ENCODE measurements at regions not wholly inside any gene's neighbourhood (a gene's known extent, or its start where the extent isn't known, plus 50 kb on each side); places are given as distances from the start of the nearest gene placed in this dataset.

GRCh38 chr11:11038782-11039181, 180.9 kb upstream of the ZBED5 start:
- DNase-seq = no peak

GRCh38 chr11:11038352-11038751, 180.5 kb upstream of the ZBED5 start:
- no peak for DNase-seq

- peak; percentile 48 for DNase-seq
These were observed 179.2 kb upstream of the ZBED5 start for GRCh38 chr11:11036848-11037732.

GRCh38 chr11:11036185-11036847, 178.5 kb upstream of the ZBED5 start:
- DNase-seq = no peak

DNA sequence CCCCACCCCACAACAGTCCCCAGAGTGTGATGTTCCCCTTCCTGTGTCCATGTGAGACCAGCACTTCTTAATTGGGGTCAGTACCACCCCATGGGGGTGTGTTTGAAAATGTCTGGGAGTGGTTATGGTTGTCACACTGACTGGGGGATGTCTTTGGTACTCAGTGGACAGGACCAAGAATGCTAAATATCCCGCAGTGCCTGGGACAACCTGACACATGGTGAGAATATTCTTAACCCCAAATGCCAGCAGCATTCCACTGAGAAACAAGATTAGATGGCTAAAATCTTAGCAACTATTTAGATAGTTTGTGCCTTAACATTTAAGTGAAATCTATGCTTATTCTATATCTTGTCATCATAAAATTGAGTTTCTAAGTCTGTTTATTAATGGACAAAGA, 177.5 kb upstream of the ZBED5 start:
- DNase-seq = no peak

GRCh38 chr11:11034476-11034875, 176.6 kb upstream of the ZBED5 start:
- no peak for DNase-seq

- DNase-seq = no peak
These were observed 174.2 kb upstream of the ZBED5 start for GRCh38 chr11:11032066-11032465.

GRCh38 chr11:11029027-11029426, 171.2 kb upstream of the ZBED5 start:
- DNase-seq = no peak

DNA sequence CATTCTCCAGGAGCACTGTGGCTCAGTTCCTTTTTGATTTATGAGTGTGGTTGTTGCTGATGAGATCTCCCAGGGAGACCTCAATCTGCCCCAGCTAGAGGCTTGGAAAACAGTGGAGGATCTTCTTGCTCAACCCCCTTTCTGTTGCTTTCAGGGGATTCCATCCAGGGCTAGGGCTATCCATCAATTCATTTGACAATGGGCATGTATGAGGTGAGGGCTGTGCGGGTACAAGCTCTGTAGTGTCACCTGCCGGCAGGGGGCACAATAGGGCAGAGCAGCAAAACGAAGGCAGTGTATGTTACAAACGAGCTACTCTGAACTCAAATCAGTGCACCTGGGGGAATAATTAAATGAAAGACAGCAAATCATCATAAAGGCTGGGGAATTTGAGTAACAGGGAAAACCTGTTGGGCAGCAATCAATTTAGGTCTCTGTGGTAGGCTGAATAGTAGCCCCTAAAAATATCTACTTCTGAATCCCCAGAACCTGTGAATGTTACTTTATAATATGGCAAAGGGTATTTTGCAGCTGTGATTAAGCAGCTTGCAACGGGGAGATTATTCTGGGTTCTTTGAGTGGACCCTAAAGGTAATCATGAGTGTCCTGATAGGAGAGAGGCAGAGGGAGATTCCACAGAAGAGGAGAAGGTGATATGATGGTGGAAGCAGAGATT, 170.3 kb upstream of the ZBED5 start:
- DNase-seq = peak; percentile 73

DNA sequence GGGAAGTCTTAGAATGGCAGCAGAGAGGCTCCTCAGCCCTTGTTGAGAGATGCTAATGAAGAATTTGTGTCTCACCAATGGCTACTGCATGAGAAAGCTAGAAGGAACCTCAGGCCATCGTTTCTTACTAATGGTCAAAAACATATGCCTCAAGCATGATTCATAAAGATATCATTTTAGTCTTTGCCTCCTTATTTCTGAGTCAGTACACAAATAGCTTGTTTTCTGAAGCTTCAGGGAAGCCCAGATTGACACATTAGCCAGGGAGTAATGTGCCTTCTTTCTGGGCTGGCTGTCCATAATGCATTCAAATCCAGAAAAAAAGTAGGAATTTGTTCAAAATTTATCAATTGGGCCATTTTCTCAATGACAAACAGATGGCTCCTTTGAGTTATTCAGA, 169.4 kb upstream of the ZBED5 start:
- no peak for DNase-seq

DNA sequence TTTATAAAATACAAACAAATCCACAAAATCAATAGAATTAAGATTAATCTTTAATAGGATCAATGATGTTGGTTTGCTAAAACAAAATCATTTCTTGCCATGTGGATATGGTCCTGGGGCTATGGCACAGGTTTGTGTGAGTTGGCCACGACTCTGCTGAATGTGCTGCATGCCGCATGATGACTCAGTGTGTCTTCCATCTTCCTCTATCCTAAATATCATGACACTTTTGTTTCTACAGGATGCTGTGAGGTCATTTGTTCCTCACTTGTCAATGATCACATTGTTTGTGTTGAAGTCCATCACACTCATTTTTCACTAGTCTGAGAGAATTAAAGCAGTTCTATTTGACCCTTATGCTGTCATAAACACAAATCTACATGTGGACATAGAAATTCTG, 167.2 kb upstream of the ZBED5 start:
- no peak for DNase-seq

GRCh38 chr11:11022125-11022730, 164.4 kb upstream of the ZBED5 start:
- peak; percentile 10 for DNase-seq

DNA sequence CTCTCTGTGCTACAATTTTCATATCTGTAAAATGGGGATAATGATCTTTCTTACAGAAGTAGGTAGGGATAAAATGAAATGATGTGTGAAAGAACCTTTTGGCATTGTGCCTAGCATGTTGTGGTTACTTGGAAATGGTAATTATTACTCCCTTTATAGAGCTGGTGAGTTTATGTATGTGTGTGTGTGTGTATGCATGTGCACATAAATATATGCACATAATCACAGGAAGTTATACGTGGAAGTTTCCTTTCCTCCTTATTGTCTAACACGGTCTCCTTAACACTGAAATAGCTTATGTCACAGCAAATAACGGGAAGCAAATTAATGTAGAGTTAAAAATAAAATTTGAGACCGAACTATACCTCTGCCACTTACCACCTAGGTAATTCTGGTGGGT, 163.7 kb upstream of the ZBED5 start:
- DNase-seq = no peak

DNA sequence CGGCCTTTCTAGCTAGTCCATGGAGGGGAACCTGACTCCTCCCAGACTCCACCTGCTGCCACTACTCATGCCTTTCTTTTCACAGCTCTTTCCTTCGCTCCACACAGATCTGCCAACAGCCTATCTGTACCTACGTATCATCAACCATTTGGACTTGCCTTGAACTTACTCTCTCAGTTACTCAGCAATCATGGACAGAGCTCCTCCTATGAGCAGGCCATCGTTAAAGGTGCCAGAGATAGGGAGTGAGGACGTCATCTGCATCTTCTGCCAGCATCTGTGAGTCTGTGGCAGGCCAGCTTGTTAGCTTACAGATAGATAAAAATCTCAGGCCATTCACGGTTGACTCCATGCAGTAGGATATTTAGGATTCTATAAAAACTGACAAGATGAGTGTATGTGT, 162.9 kb upstream of the ZBED5 start:
- no peak for DNase-seq

DNA sequence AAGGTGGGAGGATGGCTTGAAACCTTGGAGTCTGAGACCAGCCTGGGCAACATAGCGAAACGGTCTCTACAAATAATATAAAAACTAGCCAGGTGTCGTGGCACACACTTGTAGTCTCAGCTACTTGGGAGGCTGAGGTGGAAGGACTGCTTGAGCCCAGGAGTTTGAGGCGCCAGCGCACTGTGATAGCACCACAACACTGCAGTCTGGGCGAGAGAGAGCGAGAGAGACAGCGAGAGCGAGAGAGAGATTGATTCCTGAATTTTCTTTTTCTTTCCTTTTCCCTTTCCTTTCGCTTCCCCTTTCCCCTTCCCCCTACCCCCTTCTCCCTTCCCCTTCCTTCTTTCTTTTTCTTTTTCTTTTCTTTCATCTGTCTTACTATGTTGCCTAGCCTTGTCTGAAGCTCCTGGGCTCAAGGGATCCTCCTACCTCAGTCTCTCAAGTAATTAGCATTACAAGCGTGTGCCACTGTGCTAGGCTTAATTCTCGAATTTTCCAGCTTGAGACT, 162.4 kb upstream of the ZBED5 start:
- DNase-seq = no peak

DNA sequence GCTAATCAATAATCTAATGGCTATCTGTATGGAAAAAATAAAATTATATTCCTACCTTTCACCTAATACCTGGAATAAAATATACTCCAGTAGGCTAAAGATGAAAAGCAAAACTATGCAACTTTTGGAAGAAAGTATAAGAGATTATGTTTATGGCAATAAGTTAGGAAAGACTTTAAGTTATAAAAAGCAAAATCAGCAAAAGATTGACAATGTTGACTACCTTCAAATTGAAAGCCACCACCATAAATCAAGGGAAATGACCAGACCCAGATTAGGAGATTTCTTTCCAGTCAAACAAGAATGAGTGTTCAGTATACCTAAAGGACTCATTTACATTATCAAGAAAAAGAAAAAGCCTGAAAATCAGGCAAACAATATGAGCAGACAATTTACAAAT, 159.1 kb upstream of the ZBED5 start:
- no peak for DNase-seq

DNA sequence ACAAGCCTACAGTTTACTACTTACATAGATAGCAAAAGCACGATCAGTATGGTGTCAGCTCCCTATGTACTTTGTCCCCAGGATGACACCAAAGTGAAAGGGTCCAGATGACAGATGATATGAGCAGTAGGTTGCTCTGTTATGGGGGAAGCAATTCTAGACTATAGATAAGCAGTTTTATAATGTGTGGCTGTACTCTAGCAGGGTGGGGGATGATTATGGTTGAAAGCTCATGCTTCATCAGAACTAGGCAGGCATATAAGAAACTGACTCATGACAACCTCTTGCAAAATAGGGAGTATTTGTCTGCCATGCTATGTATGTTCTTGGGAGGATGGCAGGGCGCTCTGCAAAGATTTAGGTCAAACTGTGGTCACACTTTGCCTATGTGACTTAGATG, 158.2 kb upstream of the ZBED5 start:
- no peak for DNase-seq

DNA sequence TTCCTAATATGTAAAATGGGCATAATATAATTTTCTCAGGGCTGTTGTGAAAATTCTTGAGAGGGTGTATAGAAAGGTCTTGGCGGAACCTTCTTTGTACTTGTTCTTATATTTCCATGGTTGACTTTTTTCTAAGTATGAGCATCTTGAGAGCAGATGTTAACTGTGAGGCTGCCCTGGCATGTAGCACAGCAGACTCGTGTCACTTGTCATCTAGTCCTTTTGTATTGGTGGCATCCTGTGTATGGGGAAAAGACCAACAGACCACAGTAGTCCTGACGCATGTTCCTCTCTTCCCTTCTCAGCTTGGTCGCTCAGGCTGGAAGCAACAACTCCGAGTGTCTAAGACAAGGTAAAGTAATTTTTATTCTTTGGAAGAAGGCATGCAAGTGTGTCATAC, 153.8 kb upstream of the ZBED5 start:
- no peak for DNase-seq

DNA sequence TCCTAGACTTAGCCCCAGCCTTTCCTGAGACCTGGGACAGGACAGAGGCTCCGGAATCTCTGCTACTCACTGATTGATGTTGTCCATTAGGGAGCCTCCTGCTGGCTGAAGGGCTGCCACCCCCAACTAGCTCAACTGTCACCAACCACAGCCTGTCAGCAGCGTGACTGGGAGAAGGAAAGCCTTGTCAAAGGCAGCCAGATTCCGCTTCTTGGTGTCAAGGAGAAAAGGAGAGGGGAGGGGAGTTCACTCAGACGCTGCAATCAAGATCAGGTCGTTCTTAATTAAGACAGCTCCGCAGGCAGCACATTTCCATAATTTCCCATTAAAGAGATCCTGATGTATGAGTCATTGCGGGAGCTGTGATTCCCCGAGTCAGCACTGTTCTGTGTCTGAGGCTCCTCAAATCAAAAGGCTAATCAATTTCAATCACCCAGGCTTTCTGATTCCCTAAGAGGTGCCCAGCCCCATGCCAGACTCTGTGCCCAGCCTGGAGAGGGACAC, 152.8 kb upstream of the ZBED5 start:
- no peak for DNase-seq

- no peak for DNase-seq
These were observed 151.3 kb upstream of the ZBED5 start for GRCh38 chr11:11009179-11009578.

DNA sequence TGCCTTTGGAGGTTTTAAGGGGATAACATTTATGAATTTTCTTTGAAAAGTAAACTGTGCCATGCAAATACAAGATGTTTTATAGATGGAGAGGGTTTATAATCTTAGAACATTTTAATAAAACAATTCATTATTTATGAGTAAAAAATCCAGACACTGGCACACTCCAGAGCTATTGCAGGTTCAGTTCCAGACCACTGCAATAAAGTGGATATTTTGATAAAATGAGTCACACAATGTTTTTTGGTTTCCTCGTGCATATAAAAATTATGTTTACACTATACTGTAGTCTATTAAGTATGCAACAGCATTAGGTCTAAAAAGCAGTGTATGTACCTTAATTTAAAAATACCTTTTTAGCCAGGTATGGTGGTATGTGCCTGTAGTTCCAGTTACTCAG, 146.2 kb upstream of the ZBED5 start:
- DNase-seq = no peak

DNA sequence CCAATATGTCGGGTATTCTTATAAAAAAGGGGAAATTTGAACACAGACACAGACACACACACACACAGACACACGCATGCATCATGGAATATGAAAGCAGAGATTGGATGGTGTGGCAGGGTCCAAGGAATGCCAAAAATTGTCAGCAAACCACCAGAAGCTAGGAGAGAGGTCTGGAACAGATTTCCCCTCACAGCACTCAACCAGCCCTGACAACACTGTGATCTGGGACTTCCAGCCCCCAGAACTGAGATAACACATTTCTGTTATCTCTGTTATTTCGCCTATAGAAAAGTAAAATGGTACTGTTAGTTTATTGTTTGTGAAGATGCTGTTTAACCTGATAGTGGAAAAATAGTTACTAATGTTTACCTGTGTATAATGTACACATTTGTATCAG, 145.4 kb upstream of the ZBED5 start:
- DNase-seq = no peak
